ENCODE measurements at regions not wholly inside any gene's neighbourhood (a gene's known extent, or its start where the extent isn't known, plus 50 kb on each side); places are given as distances from the start of the nearest gene placed in this dataset.

- TF ChIP-seq EZH2phosphoT487 (IDR thresholded peaks at IDR 0.05), result no peak
- TF ChIP-seq EZH2 (IDR thresholded peaks at IDR 0.05), result no peak
- TF ChIP-seq, protein P1, sequence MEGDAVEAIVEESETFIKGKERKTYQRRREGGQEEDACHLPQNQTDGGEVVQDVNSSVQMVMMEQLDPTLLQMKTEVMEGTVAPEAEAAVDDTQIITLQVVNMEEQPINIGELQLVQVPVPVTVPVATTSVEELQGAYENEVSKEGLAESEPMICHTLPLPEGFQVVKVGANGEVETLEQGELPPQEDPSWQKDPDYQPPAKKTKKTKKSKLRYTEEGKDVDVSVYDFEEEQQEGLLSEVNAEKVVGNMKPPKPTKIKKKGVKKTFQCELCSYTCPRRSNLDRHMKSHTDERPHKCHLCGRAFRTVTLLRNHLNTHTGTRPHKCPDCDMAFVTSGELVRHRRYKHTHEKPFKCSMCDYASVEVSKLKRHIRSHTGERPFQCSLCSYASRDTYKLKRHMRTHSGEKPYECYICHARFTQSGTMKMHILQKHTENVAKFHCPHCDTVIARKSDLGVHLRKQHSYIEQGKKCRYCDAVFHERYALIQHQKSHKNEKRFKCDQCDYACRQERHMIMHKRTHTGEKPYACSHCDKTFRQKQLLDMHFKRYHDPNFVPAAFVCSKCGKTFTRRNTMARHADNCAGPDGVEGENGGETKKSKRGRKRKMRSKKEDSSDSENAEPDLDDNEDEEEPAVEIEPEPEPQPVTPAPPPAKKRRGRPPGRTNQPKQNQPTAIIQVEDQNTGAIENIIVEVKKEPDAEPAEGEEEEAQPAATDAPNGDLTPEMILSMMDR (IDR thresholded peaks at IDR 0.05), result no peak
Observed at GRCh38 chr2:97355176-97355575, 234.5 kb downstream of the ANKRD36B start.

Data from neural progenitor cell (in vitro differentiated cells).